Suppressor macrophage treated with lipopolysaccharide for 1 hour (primary cell): ENCODE measurements at regions not wholly inside any gene's neighbourhood (a gene's known extent, or its start where the extent isn't known, plus 50 kb on each side); places are given as distances from the start of the nearest gene placed in this dataset.

ENCODE experiments used
- DNase-seq, 3 donors: peaks; one replicate each; pipeline ENCODE4 v3.0.0-alpha.2; 2020 to 2022

DNA sequence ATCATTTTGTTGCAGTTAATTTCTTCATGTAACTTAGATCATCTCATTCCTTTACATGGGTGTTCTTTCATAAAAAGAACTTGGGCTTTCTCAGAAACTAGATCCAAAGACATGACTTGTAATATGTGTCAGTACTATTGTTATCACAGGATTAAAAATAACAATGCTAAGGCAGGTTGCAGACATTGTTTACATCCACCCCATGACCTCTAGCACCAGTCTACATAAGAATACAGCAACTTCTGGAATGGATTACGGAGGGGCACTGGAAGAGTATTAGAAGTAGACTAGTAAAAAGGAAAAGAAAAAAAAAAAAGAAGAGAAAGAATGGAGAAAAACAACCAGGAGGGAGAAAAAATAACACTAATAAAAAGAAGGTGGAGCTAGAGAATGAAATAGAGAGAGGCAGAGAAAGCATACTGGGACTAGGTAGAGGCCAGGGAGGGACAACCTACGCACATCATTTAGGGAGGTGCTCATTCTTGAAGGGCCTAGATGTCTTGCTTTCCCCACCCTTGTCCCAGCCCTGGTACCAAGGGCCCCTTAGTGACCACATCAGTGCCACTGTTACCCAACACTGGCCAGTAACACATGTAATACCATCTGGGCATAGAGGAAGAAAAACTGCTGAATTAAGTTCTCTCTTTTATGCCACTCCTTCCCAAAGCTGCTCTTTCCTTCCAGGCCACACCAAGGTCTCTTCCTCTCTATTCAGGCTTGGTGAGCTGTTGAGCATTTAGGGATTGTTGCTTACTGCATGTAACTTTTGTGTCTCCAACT, 70.6 kb upstream of the KLF7 start:
- DNase-seq: peak; percentile 72 to 80 (median 76)

DNA sequence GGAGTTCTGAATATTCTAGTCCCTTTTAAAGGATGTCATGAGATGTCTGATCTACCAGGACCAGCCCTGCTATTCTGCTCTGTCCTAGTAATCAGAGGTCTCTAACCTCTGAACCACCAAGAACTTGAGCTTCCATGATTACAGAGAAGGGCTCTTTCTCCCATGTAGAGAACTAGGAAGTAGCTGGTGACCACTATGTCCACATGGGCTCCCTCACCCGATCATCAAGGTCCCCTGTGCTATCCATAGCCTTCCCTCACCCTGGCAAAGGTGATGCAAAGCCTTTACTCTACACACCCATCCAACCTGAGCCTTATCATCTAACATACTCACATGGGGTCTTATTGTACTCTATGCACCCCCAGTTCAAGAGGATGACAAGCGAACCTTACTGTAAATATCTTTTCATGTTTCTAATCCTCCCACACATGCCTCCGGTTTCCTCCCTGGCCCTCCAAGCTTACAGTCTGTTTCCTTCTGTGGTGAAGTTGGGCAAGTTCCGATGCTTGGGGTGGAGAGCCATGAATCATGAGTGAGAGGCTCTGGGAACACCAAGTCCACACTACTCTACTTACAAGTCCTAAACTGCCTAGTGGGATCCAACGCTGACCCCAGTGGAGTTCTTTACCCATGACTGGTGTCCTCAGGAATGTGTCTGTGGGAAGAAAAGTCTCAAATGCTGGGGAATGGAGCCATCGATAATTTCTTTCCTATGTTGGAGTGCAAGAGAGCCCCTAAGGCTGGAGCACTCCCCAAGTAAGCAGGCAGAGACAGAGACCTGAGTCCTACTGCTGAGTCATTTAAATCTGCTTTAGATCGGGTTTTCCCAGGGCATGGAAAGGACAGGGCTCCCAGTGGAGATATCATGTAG, 73.3 kb upstream of the KLF7 start:
- DNase-seq: peak; percentile 91 to 97 (median 97)

- DNase-seq: no peak
These were observed 74.2 kb upstream of the KLF7 start for GRCh38 chr2:207239754-207240494.

- no peak for DNase-seq
These were observed 74.9 kb upstream of the KLF7 start for GRCh38 chr2:207240649-207241048.

DNA sequence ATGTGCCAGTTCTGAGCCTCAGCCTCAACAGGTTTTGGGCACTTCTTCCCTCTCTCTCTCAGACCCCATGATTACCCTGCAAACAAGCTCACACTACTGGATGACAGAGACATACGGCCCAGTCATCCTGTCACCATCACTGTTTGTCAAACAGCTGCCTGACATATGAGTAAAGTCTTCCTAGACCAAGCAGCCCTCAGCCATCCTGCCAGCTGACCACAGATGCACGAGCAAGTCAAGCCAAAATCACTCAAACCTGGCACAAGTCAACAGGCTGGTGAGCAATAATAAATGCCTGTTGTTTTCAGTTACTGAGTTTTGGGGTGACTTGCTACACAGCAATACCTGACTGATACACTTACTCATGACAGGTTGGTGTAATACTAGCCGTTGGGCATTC, 75.5 kb upstream of the KLF7 start:
- DNase-seq: peak in 2 of 3 donors; percentile 36 to 46

- DNase-seq: no peak
These were observed 77.9 kb upstream of the KLF7 start for GRCh38 chr2:207243601-207244000.

DNA sequence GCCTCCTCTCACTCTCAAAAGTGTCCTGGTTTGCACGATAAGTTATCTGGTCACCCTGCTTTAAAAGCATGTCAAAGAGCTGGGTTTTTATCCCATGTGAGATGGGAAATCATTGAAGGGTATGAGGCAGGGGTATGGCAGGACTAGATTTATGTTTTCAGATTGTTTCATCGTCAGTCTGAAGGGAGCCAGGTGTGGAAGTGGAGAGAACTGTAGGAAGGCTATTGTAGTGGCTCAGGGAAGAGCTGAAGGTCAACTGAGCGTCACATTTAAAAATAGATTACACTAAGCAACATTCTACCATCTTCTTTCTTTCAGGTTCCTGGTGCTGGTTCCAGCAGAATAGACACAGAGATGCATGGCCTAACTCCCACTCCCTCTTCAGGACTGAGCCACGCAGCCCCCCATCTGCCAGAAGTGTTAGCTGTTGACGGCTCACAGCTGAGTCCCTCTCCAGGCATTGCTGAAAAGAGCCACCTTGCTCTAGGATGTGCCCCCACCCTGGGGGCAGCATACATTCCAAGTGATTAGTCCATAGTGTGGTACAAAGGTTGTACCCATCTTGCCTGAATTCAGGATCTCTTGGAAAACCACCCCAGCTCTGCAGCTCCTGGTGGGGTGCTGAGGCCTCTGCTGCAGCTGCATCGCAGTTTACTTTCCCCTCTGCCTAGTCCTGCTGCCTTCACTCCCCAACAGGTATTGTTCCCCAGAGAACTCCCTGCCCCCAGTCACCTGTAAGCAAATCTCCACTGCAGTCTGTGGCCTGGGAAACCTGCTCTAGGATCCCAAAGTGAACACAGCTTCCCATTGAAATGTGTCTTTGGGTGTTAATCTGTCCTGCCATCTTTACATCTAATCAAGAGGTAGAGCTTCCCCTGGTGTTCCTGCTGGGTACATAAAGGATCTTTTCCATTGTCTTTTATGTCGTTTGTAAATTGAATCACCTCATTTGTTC, 79.5 kb upstream of the KLF7 start:
- DNase-seq: no peak

DNA sequence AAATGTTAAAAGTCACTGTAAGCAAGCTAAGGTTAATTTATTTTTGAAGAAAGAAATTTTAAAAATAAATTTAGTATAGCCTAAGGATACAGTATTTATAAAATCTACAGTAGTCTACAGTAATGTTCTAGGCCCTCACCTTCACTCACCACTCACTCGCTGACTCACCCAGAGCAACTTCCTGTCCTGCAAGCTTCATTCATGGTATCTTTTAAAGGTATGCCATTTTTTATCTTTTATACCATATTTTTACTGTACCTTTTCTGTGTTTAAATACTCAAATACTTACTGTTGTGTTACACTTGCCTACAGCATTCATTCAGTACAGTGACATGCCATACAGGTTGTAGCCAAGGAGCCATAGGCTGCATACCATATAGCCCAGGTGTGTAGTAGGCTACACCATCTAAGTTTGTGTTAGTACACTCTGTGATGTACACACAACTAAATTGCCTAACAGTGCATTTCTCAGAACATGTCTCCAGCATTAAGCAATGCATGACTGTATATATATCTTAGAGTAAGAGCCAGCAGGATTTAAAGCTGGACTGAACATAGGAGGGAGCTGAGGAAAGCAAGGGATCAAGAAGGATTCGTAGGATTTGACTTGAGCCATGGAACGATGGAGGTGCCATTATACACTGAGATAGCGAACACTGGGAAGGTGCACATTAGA, 83.1 kb upstream of the KLF7 start:
- DNase-seq: no peak

- DNase-seq: no peak
These were observed 85.3 kb upstream of the KLF7 start for GRCh38 chr2:207251022-207251421.

DNA sequence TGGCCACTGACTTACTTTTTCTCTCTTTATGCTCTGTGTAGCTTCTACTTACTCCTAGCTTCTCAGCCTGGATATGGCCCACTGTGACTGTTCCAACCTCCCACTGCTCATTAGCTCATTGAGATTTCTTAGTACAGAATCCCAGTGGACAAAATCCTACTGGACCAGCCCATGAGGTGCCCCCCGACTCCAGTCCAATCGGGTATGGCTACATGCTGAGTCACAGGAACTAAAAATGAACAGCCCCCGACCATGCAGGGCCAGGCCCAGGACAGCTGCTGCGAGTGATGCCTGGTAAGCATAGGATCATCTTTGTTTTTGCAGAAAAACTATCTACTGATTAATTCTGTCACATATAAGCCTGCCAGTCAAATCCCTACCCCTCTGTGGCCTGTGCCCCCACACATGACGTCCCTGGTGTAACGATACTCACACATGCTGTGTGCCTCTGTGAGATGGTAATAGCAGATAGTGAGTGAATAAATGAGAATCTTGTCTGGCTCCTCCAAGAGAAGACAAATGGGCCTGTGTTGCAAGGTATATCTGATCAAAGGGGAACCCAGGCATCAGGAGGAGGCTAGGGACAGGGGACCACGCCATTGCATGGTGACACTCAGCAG, 85.9 kb upstream of the KLF7 start:
- no peak for DNase-seq

GRCh38 chr2:207252416-207252815, 86.7 kb upstream of the KLF7 start:
- DNase-seq: no peak

GRCh38 chr2:207252979-207253645, 87.4 kb upstream of the KLF7 start:
- DNase-seq: peak in 2 of 3 donors; percentile 59 to 61

GRCh38 chr2:207253666-207254345, 88.1 kb upstream of the KLF7 start:
- DNase-seq: no peak

- DNase-seq: peak; percentile 68 to 83 (median 72)
These were observed 89.1 kb upstream of the KLF7 start for GRCh38 chr2:207254591-207255464.

DNA sequence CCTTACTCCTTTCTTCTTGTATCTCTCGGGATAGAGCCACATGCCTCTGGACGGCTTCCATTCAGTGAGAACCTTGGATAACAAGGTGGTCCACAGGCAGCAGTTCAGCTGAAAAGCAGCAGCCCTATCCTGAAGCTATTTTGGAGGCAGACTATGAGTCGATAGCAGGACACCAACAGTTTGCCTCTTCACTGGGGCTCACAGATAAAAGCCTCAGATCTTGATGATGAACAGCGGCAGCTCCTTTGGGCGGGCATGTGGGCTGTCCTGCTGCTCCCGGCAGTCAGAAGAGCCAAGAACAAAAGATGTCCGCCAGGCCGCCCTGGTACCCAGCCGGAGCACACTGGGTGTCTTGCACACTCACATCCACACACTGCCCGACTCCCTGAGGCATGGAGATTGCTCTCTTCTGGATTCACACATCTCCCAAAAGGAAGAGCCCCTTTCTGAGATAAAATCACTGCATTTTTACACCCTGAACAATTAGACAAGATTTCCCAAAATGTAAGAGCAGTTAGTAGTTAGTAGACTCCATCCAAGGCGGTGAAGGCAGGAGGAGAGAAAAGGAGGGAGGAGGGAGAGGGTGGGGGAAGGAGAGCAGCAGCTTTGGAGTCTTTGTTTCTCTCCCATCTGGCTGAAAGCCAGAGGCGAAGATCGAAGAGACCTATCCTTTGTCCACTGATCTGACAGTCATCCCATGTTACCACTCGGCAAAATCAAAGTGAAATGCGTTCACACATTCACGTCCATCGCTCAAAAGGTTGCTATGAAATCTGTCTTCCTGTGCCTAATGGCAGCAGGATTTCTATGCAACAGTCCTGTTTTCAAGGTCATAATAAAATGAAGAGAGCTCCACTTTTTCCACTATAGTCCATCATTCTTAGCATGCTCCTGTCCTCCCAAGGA, 90.1 kb upstream of the KLF7 start:
- DNase-seq: no peak

GRCh38 chr2:207256476-207257207, 90.9 kb upstream of the KLF7 start:
- DNase-seq: no peak
